ENCODE measurements at regions not wholly inside any gene's neighbourhood (a gene's known extent, or its start where the extent isn't known, plus 50 kb on each side); places are given as distances from the start of the nearest gene placed in this dataset.

- H3K27ac ChIP-seq (ENCODE audit: low read depth, low read length): no peak overlapping the region
- no peaks in the 10 kb centered on the region for H3K4me1 ChIP-seq (ENCODE audit: control insufficient read depth, insufficient read depth, low read length)
- H3K27me3 ChIP-seq (ENCODE audit: control insufficient read depth, insufficient read depth, low read length): no peaks in the 10 kb centered on the region
- H3K4me3 ChIP-seq (ENCODE audit: low read depth, low read length): no peak overlapping the region
- WGBS (ENCODE audit: insufficient coverage): 60% methylated on average over 1 of the region's 4 CpGs
- H3K36me3 ChIP-seq (ENCODE audit: control insufficient read depth, insufficient read depth, low read length): no peaks in the 10 kb centered on the region
- DNase-seq (ENCODE audit: low read depth in 4 of 6, low spot score in 6 of 6): peak in 1 of 6 donors; percentile 11
- no peaks in the 10 kb centered on the region for H3K9me3 ChIP-seq (ENCODE audit: control insufficient read depth, insufficient read depth, low read length)
These were observed 113.4 kb upstream of the AHR start for GRCh38 chr7:17184805-17185689.

- H3K4me3 ChIP-seq (ENCODE audit: low read depth, low read length): no peak overlapping the region
- H3K36me3 ChIP-seq (ENCODE audit: control insufficient read depth, insufficient read depth, low read length): no peaks in the 10 kb centered on the region
- DNase-seq (ENCODE audit: low read depth in 4 of 6, low spot score in 6 of 6): no peak
- no peaks in the 10 kb centered on the region for H3K4me1 ChIP-seq (ENCODE audit: control insufficient read depth, insufficient read depth, low read length)
- no peaks in the 10 kb centered on the region for H3K9me3 ChIP-seq (ENCODE audit: control insufficient read depth, insufficient read depth, low read length)
- H3K27ac ChIP-seq (ENCODE audit: low read depth, low read length): no peak overlapping the region
- 60% methylated on average over 1 of the region's 4 CpGs for WGBS (ENCODE audit: insufficient coverage)
- H3K27me3 ChIP-seq (ENCODE audit: control insufficient read depth, insufficient read depth, low read length): no peaks in the 10 kb centered on the region
These were observed 112.8 kb upstream of the AHR start for GRCh38 chr7:17185690-17186070.

- no peaks in the 10 kb centered on the region for H3K27me3 ChIP-seq (ENCODE audit: control insufficient read depth, insufficient read depth, low read length)
- no peak overlapping the region for H3K27ac ChIP-seq (ENCODE audit: low read depth, low read length)
- no peak for DNase-seq (ENCODE audit: low read depth in 4 of 6, low spot score in 6 of 6)
- no peak overlapping the region for H3K4me3 ChIP-seq (ENCODE audit: low read depth, low read length)
- H3K9me3 ChIP-seq (ENCODE audit: control insufficient read depth, insufficient read depth, low read length): no peaks in the 10 kb centered on the region
- no peaks in the 10 kb centered on the region for H3K4me1 ChIP-seq (ENCODE audit: control insufficient read depth, insufficient read depth, low read length)
- H3K36me3 ChIP-seq (ENCODE audit: control insufficient read depth, insufficient read depth, low read length): no peaks in the 10 kb centered on the region
- WGBS (ENCODE audit: insufficient coverage): no CpG with 5 or more reads among the region's 2 CpGs
These were observed 111.5 kb upstream of the AHR start for GRCh38 chr7:17186745-17187530.

- no peak overlapping the region for H3K4me3 ChIP-seq (ENCODE audit: low read depth, low read length)
- DNase-seq (ENCODE audit: low read depth in 4 of 6, low spot score in 6 of 6): no peak
- H3K27me3 ChIP-seq (ENCODE audit: control insufficient read depth, insufficient read depth, low read length): no peaks in the 10 kb centered on the region
- no peaks in the 10 kb centered on the region for H3K36me3 ChIP-seq (ENCODE audit: control insufficient read depth, insufficient read depth, low read length)
- WGBS (ENCODE audit: insufficient coverage): 95% methylated on average over 3 of the region's 5 CpGs
- no peaks in the 10 kb centered on the region for H3K4me1 ChIP-seq (ENCODE audit: control insufficient read depth, insufficient read depth, low read length)
- no peaks in the 10 kb centered on the region for H3K9me3 ChIP-seq (ENCODE audit: control insufficient read depth, insufficient read depth, low read length)
- no peak overlapping the region for H3K27ac ChIP-seq (ENCODE audit: low read depth, low read length)
These were observed 103.8 kb upstream of the AHR start for GRCh38 chr7:17194656-17195055.

- Histone ChIP-seq H3K36me3 (ENCODE audit: control insufficient read depth, insufficient read depth, low read length) (no peaks in the 10 kb centered on the region), H3K4me1 (ENCODE audit: control insufficient read depth, insufficient read depth, low read length) (no peaks in the 10 kb centered on the region), H3K9me3 (ENCODE audit: control insufficient read depth, insufficient read depth, low read length) (peaks cover 1% of the 10 kb centered on the region), H3K27me3 (ENCODE audit: control insufficient read depth, insufficient read depth, low read length) (no peaks in the 10 kb centered on the region), H3K4me3 (ENCODE audit: low read depth, low read length) (no peak overlapping the region), H3K27ac (ENCODE audit: low read depth, low read length) (no peak overlapping the region)
- 100% methylated on average over 1 of the region's 2 CpGs for WGBS (ENCODE audit: insufficient coverage)
- no peak for DNase-seq (ENCODE audit: low read depth in 4 of 6, low spot score in 6 of 6)
These were observed 102.9 kb upstream of the AHR start for GRCh38 chr7:17195576-17195975.

GRCh38 chr7:17205910-17206309 is 92.5 kb upstream of the AHR start:
- 100% methylated on average over 1 of the region's 3 CpGs for WGBS (ENCODE audit: insufficient coverage)
- no peaks in the 10 kb centered on the region for H3K36me3 ChIP-seq (ENCODE audit: control insufficient read depth, insufficient read depth, low read length)
- H3K4me1 ChIP-seq (ENCODE audit: control insufficient read depth, insufficient read depth, low read length): no peaks in the 10 kb centered on the region
- no peaks in the 10 kb centered on the region for H3K27me3 ChIP-seq (ENCODE audit: control insufficient read depth, insufficient read depth, low read length)
- DNase-seq (ENCODE audit: low read depth in 4 of 6, low spot score in 6 of 6): no peak
- H3K9me3 ChIP-seq (ENCODE audit: control insufficient read depth, insufficient read depth, low read length): no peaks in the 10 kb centered on the region
- H3K27ac ChIP-seq (ENCODE audit: low read depth, low read length): no peak overlapping the region
- H3K4me3 ChIP-seq (ENCODE audit: low read depth, low read length): no peak overlapping the region

GRCh38 chr7:17206349-17206905 is 92.0 kb upstream of the AHR start:
- Histone ChIP-seq H3K27me3 (ENCODE audit: control insufficient read depth, insufficient read depth, low read length) (no peaks in the 10 kb centered on the region), H3K9me3 (ENCODE audit: control insufficient read depth, insufficient read depth, low read length) (no peaks in the 10 kb centered on the region), H3K4me1 (ENCODE audit: control insufficient read depth, insufficient read depth, low read length) (no peaks in the 10 kb centered on the region), H3K4me3 (ENCODE audit: low read depth, low read length) (no peak overlapping the region), H3K36me3 (ENCODE audit: control insufficient read depth, insufficient read depth, low read length) (no peaks in the 10 kb centered on the region), H3K27ac (ENCODE audit: low read depth, low read length) (no peak overlapping the region)
- WGBS (ENCODE audit: insufficient coverage): 90% methylated on average over 3 of the region's 3 CpGs
- DNase-seq (ENCODE audit: low read depth in 4 of 6, low spot score in 6 of 6): no peak

GRCh38 chr7:17207220-17207619 is 91.2 kb upstream of the AHR start:
- no peaks in the 10 kb centered on the region for H3K36me3 ChIP-seq (ENCODE audit: control insufficient read depth, insufficient read depth, low read length)
- no peak overlapping the region for H3K27ac ChIP-seq (ENCODE audit: low read depth, low read length)
- no peak overlapping the region for H3K4me3 ChIP-seq (ENCODE audit: low read depth, low read length)
- no peaks in the 10 kb centered on the region for H3K9me3 ChIP-seq (ENCODE audit: control insufficient read depth, insufficient read depth, low read length)
- H3K4me1 ChIP-seq (ENCODE audit: control insufficient read depth, insufficient read depth, low read length): no peaks in the 10 kb centered on the region
- no peaks in the 10 kb centered on the region for H3K27me3 ChIP-seq (ENCODE audit: control insufficient read depth, insufficient read depth, low read length)
- WGBS (ENCODE audit: insufficient coverage): 71% methylated on average over 1 of the region's 1 CpG
- no peak for DNase-seq (ENCODE audit: low read depth in 4 of 6, low spot score in 6 of 6)

GRCh38 chr7:17209101-17209500 is 89.4 kb upstream of the AHR start:
- Histone ChIP-seq H3K27me3 (ENCODE audit: control insufficient read depth, insufficient read depth, low read length) (no peaks in the 10 kb centered on the region), H3K9me3 (ENCODE audit: control insufficient read depth, insufficient read depth, low read length) (no peaks in the 10 kb centered on the region), H3K36me3 (ENCODE audit: control insufficient read depth, insufficient read depth, low read length) (no peaks in the 10 kb centered on the region), H3K27ac (ENCODE audit: low read depth, low read length) (no peak overlapping the region), H3K4me3 (ENCODE audit: low read depth, low read length) (no peak overlapping the region), H3K4me1 (ENCODE audit: control insufficient read depth, insufficient read depth, low read length) (no peaks in the 10 kb centered on the region)
- DNase-seq (ENCODE audit: low read depth in 4 of 6, low spot score in 6 of 6): no peak
- 60% methylated on average over 1 of the region's 3 CpGs for WGBS (ENCODE audit: insufficient coverage)

Measured in spinal cord (tissue), 9 donors.